ENCODE measurements at regions not wholly inside any gene's neighbourhood (a gene's known extent, or its start where the extent isn't known, plus 50 kb on each side); places are given as distances from the start of the nearest gene placed in this dataset.
"Not testable (repeated sequence)": the region's sequence is repeated elsewhere in the genome, so short reads cannot be mapped to it uniquely, and the experiment has no call there.

- DNase-seq = no peak
Observed at GRCh38 chr5:60487885-60488442, 212.0 kb downstream of the DEPDC1B start.

GRCh38 chr5:60487476-60487875 is 212.5 kb downstream of the DEPDC1B start:
- no peak for DNase-seq

GRCh38 chr5:60485361-60485760 is 214.6 kb downstream of the DEPDC1B start:
- no peak for DNase-seq

GRCh38 chr5:60483050-60483449 is 216.9 kb downstream of the DEPDC1B start:
- no peak for DNase-seq

- DNase-seq = no peak
Observed at GRCh38 chr5:60482301-60482700, 217.7 kb downstream of the DEPDC1B start.

GRCh38 chr5:60479542-60479941 is 220.4 kb downstream of the DEPDC1B start:
- DNase-seq = no peak

- no peak for DNase-seq
Observed at GRCh38 chr5:60477849-60478248, 222.1 kb downstream of the DEPDC1B start.

- DNase-seq = no peak
Observed at GRCh38 chr5:60473654-60474053, 226.3 kb downstream of the DEPDC1B start.

- not testable (repeated sequence) for DNase-seq
Observed at GRCh38 chr5:60473027-60473426, 226.9 kb downstream of the DEPDC1B start.

- DNase-seq = no peak
Observed at GRCh38 chr5:60470881-60471280, 229.1 kb downstream of the DEPDC1B start.

- no peak for DNase-seq
Observed at GRCh38 chr5:60469286-60469685, 230.7 kb downstream of the DEPDC1B start.

- DNase-seq = no peak
Observed at GRCh38 chr5:60463179-60463868, 236.6 kb downstream of the DEPDC1B start.

- no peak for DNase-seq
Observed at GRCh38 chr5:60458666-60459065, 241.3 kb downstream of the DEPDC1B start.

- no peak for DNase-seq
Observed at GRCh38 chr5:60457233-60457632, 242.7 kb downstream of the DEPDC1B start.

- DNase-seq = no peak
Observed at GRCh38 chr5:60455589-60455988, 244.4 kb downstream of the DEPDC1B start.

- DNase-seq = not testable (repeated sequence)
Observed at GRCh38 chr5:60454277-60454676, 245.7 kb downstream of the DEPDC1B start.

- DNase-seq = no peak
Observed at GRCh38 chr5:60453186-60453976, 246.6 kb downstream of the DEPDC1B start.

- no peak for DNase-seq
Observed at GRCh38 chr5:60448600-60448999, 251.4 kb downstream of the DEPDC1B start.

- no peak for DNase-seq
Observed at GRCh38 chr5:60447488-60447920, 252.5 kb downstream of the DEPDC1B start.

- no peak for DNase-seq
Observed at GRCh38 chr5:60446917-60447316, 253.0 kb downstream of the DEPDC1B start.

- DNase-seq = no peak
Observed at GRCh38 chr5:60445921-60446320, 254.0 kb downstream of the DEPDC1B start.

- DNase-seq = no peak
Observed at GRCh38 chr5:60445427-60445826, 254.5 kb downstream of the DEPDC1B start.

GRCh38 chr5:60444661-60445360 is 255.2 kb downstream of the DEPDC1B start:
- DNase-seq = no peak

All from NCI-H1694 treated with DMSO at 0.1 percent for 48 hours (cell line).